ENCODE measurements at regions not wholly inside any gene's neighbourhood (a gene's known extent, or its start where the extent isn't known, plus 50 kb on each side); places are given as distances from the start of the nearest gene placed in this dataset.

- TF ChIP-seq REST (IDR thresholded peaks at IDR 0.05; ENCODE audit: insufficient read depth in 1 of 2, low read depth in 2 of 2, low read length in 2 of 2) (no peak), SIN3A (IDR thresholded peaks at IDR 0.05; ENCODE audit: borderline replicate concordance, insufficient read depth, low read length) (no peak), TAF1 (IDR thresholded peaks at IDR 0.05; ENCODE audit: borderline replicate concordance, insufficient read depth, low read length) (no peak)
Measured at GRCh38 chr5:156147944-156148285, 179.0 kb upstream of the SGCD start.
